ENCODE measurements at regions not wholly inside any gene's neighbourhood (a gene's known extent, or its start where the extent isn't known, plus 50 kb on each side); places are given as distances from the start of the nearest gene placed in this dataset.
"Not testable (repeated sequence)": the region's sequence is repeated elsewhere in the genome, so short reads cannot be mapped to it uniquely, and the experiment has no call there.

- Mint-ChIP-seq H3K27me3 (ENCODE audit: low read depth) (no peaks in the 10 kb centered on the region), H3K27ac (peak overlapping the region; percentile 62), H3K4me1 (peaks cover 11% of the 10 kb centered on the region), H3K4me3 (no peak overlapping the region), H3K36me3 (no peaks in the 10 kb centered on the region), H3K9me3 (peaks cover 4% of the 10 kb centered on the region)
- no peak for DNase-seq (ENCODE audit: low spot score in 2 of 2, unreplicated experiment in 2 of 2)
- no peak for TF ChIP-seq CTCF (IDR thresholded peaks at IDR 0.05; ENCODE audit: unreplicated experiment)
Measured at GRCh38 chr14:49106741-49107667, 479.2 kb downstream of the RPS29 start.

- TF ChIP-seq CTCF (IDR thresholded peaks at IDR 0.05; ENCODE audit: unreplicated experiment) = no peak
- Mint-ChIP-seq H3K4me1 (peaks cover 11% of the 10 kb centered on the region), H3K9me3 (peaks cover 4% of the 10 kb centered on the region), H3K36me3 (no peaks in the 10 kb centered on the region), H3K27ac (no peak overlapping the region), H3K4me3 (no peak overlapping the region), H3K27me3 (ENCODE audit: low read depth) (no peaks in the 10 kb centered on the region)
- no peak for DNase-seq (ENCODE audit: low spot score in 2 of 2, unreplicated experiment in 2 of 2)
Measured at GRCh38 chr14:49105956-49106355, 480.2 kb downstream of the RPS29 start.

DNA sequence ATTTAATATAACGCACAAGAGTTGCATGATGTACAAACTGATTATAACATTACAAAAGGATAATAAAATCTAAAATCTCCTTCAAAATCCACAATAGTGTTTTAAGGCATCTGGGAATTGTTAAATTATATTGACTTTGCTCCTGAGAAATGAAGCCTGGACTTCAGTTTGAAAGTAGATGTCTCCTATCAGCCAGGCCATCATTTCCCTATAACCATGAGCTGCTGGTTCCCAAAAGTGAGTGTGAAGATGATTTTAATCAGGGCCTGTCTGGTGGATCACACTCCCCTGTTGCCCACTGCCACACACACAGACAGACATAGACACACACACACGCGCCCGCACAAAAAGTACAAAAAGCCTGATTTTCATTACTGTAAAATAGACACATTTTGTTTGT, 480.7 kb downstream of the RPS29 start:
- H3K27ac Mint-ChIP-seq = no peak overlapping the region
- H3K36me3 Mint-ChIP-seq = no peaks in the 10 kb centered on the region
- H3K9me3 Mint-ChIP-seq = peaks cover 4% of the 10 kb centered on the region
- DNase-seq (ENCODE audit: low spot score in 2 of 2, unreplicated experiment in 2 of 2) = no peak
- peaks cover 11% of the 10 kb centered on the region for H3K4me1 Mint-ChIP-seq
- no peaks in the 10 kb centered on the region for H3K27me3 Mint-ChIP-seq (ENCODE audit: low read depth)
- no peak overlapping the region for H3K4me3 Mint-ChIP-seq
- no peak for TF ChIP-seq CTCF (IDR thresholded peaks at IDR 0.05; ENCODE audit: unreplicated experiment)

DNA sequence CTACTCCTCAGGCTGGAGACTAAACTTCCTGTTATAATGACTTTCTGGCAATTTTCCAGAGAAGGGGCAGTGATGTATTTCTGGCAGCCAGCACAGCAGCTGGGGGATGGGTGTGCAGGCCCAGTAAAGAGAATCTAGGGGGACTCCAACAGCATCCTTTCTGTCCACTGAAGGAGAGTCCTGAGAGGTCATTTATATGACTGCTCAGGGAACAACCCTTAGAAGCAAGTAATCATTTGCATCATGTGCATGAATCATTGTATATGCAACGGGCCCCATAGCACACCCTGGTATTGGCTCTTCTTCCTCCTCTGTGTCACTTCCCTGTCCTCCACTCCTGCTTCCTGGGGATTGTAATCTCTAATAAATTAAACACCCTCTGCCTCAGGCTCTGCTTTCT, 493.8 kb downstream of the RPS29 start:
- Mint-ChIP-seq H3K36me3 (no peaks in the 10 kb centered on the region), H3K4me3 (no peak overlapping the region), H3K4me1 (peaks cover 4% of the 10 kb centered on the region), H3K27ac (no peak overlapping the region), H3K9me3 (no peaks in the 10 kb centered on the region), H3K27me3 (ENCODE audit: low read depth) (no peaks in the 10 kb centered on the region)
- TF ChIP-seq CTCF (IDR thresholded peaks at IDR 0.05; ENCODE audit: unreplicated experiment) = no peak
- DNase-seq (ENCODE audit: low spot score in 2 of 2, unreplicated experiment in 2 of 2) = no peak

DNA sequence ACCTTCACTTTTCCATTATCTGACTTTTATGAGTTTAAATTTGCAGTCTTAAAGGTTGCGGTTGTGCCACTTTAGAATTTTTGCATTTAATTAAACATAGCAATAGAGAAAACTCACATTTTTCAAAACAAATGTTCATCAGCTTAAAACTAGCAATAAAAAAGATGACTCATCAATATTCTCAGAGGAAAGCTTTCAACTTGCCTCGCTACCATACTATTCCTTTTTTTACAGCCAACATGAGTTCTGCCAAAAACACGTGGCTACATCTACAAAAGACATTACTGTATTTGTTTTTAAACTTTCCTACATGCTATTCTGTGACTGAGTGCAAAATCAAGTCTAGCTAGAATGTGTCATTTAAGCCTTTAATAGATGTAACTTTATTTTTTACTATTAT, 497.1 kb downstream of the RPS29 start:
- H3K27ac Mint-ChIP-seq = no peak overlapping the region

GRCh38 chr14:49073292-49073691, 512.9 kb downstream of the RPS29 start:
- not testable (repeated sequence) for DNase-seq (ENCODE audit: low spot score in 2 of 2, unreplicated experiment in 2 of 2); H3K27me3 Mint-ChIP-seq (ENCODE audit: low read depth); H3K4me3 Mint-ChIP-seq; H3K27ac Mint-ChIP-seq; H3K36me3 Mint-ChIP-seq; H3K4me1 Mint-ChIP-seq
- H3K9me3 Mint-ChIP-seq = peaks cover 20% of the 10 kb centered on the region

More for the DNA sequence above, 497.1 kb downstream of the RPS29 start:
- H3K4me1 Mint-ChIP-seq = peaks cover 1% of the 10 kb centered on the region
- DNase-seq (ENCODE audit: low spot score in 2 of 2, unreplicated experiment in 2 of 2) = no peak
- TF ChIP-seq CTCF (IDR thresholded peaks at IDR 0.05; ENCODE audit: unreplicated experiment) = no peak
- H3K36me3 Mint-ChIP-seq = no peaks in the 10 kb centered on the region
- no peaks in the 10 kb centered on the region for H3K27me3 Mint-ChIP-seq (ENCODE audit: low read depth)
- H3K9me3 Mint-ChIP-seq = no peaks in the 10 kb centered on the region
- H3K4me3 Mint-ChIP-seq = no peak overlapping the region
